Adrenal gland (tissue), 5 donors: ENCODE measurements at regions not wholly inside any gene's neighbourhood (a gene's known extent, or its start where the extent isn't known, plus 50 kb on each side); places are given as distances from the start of the nearest gene placed in this dataset.

Source experiments
- POLR2A ChIP-seq, 2 donors: fragments of 450-650 bp; IDR thresholded peaks; one replicate each; pipeline ENCODE4 v1.6.1; 2017; ENCODE audit warnings: antibody characterized with exemption in 2 of 2, mild to moderate bottlenecking in 2 of 2, moderate library complexity in 1 of 2
- TF ChIP-seq, protein P1 (sequence below), 6 experiments: fragments of 450-650 bp in 4 of 6; fragments of 200-600 bp in 2 of 6; sonication (generic) in 1 of 6; IDR thresholded peaks; 1 replicate in 5 of 6; 2 replicates in 1 of 6; pipeline versions ENCODE4 v1.5.1 to v1.8.0; 2016 to 2021; ENCODE audit warnings: antibody characterized with exemption in 6 of 6, mild to moderate bottlenecking in 2 of 6, moderate library complexity in 1 of 6
- donor health status: DM: no; HTN: no; CAD: no.

DNA sequence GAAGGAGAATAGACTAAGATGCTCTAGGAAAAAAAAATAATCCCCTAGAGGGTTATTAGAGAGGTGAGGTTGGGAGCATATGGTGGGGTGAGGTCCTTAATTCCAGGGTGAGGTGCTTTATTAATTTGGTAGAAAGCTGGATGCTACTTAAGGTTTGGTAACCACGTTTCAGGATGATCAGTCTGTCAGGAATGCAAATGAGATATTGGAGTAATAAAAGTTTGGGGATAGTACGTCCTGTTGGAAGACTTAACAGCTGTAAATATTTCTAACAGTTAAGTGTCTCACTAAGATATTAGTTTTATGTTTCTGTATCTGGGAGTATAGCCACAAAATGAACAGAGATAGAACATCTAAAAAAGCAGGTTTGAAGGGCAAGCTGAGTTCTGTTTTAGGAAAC lies 578.9 kb downstream of the CETN3 start:
- TF ChIP-seq, protein P1, sequence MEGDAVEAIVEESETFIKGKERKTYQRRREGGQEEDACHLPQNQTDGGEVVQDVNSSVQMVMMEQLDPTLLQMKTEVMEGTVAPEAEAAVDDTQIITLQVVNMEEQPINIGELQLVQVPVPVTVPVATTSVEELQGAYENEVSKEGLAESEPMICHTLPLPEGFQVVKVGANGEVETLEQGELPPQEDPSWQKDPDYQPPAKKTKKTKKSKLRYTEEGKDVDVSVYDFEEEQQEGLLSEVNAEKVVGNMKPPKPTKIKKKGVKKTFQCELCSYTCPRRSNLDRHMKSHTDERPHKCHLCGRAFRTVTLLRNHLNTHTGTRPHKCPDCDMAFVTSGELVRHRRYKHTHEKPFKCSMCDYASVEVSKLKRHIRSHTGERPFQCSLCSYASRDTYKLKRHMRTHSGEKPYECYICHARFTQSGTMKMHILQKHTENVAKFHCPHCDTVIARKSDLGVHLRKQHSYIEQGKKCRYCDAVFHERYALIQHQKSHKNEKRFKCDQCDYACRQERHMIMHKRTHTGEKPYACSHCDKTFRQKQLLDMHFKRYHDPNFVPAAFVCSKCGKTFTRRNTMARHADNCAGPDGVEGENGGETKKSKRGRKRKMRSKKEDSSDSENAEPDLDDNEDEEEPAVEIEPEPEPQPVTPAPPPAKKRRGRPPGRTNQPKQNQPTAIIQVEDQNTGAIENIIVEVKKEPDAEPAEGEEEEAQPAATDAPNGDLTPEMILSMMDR (IDR thresholded peaks at IDR 0.05) = no peak
- TF ChIP-seq POLR2A (IDR thresholded peaks at IDR 0.05) = no peak
